GM19438 (cell line): ENCODE measurements at regions not wholly inside any gene's neighbourhood (a gene's known extent, or its start where the extent isn't known, plus 50 kb on each side); places are given as distances from the start of the nearest gene placed in this dataset.

ENCODE experiments used
- ATAC-seq: cut with Tn5 transposase; IDR thresholded peaks from one replicate; pipeline ENCODE4 v1.9.1; 2021; ENCODE audit warnings: low read depth; ENCODE audit not compliant: unreplicated experiment

DNA sequence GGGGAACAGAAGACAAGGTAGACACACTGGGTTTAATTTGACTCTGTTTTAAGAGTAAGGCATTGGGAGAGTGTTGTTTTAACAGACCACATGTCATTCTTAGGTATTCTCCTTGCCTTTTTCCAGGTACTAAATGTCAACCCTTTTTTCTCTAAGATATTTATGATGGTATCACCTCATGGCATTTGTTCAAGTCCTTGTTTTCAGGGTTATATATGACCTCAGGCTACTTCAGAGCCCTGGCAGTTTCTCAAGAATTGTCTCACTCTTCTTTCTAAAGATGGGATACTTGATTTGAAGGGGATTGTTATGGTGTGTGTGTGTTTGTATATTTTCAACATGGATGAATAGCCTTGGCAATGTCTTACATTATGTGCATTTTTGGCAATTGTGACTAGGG lies 131.1 kb upstream of the ACTBL2 start:
- no peak for ATAC-seq

DNA sequence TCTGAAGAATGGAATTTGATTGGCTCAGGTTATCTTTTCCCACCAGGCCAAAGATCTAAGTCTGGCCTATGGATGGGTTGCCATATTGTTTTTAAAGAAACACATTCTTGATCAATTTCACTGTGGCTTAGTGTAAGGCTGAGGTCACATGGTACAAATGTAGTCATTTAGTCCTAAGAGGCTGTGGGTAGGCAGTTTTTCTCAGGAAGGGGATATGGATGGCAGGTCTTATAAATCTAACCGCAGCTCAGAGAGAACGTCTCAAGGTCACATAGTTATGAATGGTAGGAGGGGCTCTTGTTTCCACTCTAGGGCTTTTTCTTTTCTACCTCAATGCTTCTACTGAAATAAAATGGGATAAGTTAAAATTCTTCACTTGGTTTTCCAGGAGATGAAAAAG lies 128.6 kb upstream of the ACTBL2 start:
- ATAC-seq, result no peak

DNA sequence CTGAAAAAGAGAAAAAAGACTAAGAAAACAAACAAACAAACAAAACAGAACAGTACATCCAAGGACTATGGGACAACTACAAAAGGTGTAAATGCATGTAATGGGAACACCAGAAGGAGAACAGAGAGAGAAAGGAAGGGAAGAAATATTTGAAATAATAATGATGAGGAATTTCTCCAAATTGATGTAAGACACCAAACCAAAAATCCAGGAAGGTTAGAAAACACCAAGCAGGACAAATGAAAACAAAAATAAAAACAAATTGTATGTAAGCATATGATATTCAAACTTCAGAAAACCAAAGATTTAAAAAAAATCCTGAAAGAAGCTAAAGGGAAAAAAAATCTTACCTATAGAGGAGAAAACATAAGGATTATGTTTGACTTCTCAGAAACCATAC lies 125.9 kb upstream of the ACTBL2 start:
- ATAC-seq, result no peak

DNA sequence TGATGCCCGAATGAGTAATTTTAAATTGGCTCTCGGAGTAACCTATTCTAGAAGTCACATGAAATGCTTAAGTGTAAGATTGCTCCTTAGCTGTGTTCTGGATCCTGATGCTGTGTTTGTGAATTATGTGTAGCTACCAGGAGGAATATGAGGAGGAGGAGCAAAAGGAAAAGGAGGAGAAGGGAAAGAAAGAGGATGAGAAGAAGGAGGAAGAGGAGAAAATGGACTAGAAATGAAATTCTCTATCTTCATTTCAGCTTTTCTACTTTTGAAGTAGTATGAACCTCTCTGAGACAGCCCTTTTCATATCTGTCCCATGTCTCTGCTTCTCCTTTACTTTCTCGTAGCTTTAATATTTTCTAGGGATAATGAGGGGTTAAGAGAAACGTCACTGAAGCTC lies 119.4 kb upstream of the ACTBL2 start:
- ATAC-seq, result no peak

DNA sequence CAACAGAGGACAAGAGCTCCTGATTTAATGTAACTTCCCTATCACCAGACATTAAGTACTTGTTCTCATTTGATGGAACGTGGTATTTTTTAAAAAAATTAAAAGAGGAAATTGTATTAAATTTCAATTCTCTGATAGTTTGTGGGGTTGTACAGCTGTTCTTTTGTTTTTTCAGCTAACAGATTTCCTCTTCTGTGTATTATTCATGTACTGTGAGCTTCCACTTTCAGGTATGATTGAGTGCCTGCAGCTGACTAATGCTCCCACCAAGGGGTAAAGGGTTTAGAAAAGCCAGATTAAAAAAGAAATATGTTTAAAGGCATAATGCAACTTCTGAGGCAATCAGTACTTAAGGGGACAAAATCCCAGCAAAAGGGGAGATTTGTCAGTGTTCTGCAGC lies 117.7 kb upstream of the ACTBL2 start:
- ATAC-seq, result no peak

DNA sequence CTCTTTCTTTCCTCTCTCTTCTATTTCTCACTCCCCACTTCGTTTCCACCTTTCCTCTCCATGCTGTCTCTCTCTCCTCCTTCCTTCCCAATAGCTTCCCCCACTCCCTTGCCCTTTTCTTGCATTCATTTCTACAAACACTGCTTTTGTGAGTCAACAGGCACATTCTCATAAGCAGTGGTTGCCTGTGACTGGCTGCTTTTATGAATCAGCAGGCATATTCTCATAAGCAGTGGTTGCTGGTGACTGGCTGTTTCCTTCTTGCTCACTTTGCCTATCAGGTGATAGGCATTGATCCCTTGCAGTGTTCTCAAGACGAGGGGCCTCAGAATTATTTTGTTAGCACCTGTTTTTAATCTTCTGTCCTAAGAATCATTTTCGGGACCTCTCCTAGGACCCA lies 116.1 kb upstream of the ACTBL2 start:
- no peak for ATAC-seq

DNA sequence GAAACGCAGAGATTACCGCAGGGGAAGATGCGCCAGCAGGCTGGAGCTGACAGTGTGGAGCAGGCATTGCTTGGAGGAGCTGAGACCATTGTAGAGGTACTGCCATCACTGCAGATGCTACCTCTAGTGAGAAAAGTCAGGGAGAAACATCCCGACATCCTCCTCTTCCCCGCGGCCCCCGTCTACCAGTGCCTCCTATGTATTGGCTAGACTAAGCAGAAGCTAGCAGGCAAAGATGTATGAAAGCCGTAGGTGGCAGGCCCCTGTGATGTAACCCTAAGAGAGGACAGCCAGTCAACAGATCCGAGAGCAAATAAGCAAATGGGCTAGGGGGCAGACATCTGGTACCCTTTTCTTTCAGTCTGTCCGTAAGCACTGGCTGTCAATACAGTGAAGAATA lies 115.5 kb upstream of the ACTBL2 start:
- no peak for ATAC-seq

DNA sequence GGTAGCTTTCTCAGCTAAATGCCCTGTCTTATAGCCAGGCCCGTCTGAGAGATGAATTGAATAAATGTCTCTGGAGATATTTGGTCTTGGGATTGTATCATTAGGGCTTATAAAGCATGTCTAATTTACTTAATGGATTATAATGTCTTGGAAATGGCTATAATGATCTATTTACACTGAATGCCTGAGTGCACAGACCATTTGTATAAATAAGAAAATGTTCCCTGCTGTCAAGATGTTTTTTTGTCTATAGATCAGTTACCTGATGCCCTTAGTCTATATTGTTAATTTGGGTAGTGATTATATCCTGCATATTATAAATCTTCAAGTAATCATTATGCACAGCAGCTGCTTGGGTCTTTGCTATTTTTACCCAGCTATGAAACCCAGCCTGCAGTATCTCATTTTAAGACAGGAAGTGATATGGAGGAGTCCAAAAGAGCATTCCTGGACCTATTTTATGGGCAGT lies 112.9 kb upstream of the ACTBL2 start:
- ATAC-seq, result no peak

DNA sequence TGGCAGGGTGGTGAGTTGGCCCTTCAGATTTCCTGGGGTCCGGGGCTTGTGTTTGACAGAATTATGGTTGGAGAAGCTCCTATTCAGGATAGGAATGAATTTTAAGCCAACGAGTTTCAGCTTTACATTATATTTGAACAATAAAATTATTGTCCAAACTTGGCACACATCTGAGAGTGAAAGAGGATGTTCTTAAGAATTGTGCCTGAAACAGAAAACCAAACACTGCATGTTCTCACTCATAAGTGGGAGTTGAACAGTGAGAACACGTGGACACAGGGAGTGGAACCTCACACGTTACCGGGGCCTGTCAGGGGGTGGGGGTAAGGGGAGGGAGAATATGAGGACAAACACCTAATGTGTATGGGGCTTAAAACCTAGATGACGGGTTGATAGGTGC lies 111.8 kb upstream of the ACTBL2 start:
- ATAC-seq, result no peak

DNA sequence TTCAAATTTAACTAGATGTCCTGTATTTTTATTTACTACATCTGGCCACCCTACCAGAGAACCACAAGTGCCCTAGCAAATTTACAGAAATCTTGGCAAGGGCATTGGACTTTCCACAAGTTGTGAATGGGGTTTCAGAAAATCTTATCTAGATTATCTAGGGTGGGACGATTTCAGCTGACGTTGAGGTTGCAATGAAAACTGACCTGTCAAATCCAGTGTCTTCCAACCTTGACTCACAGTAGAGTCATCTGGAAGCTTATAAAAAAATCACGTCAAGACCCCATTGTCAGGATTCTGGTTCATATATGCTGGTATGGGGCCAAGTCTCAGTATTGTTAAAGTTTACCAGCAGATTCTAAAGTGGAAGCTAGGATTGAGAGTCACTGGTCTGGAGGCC lies 109.6 kb upstream of the ACTBL2 start:
- no peak for ATAC-seq

DNA sequence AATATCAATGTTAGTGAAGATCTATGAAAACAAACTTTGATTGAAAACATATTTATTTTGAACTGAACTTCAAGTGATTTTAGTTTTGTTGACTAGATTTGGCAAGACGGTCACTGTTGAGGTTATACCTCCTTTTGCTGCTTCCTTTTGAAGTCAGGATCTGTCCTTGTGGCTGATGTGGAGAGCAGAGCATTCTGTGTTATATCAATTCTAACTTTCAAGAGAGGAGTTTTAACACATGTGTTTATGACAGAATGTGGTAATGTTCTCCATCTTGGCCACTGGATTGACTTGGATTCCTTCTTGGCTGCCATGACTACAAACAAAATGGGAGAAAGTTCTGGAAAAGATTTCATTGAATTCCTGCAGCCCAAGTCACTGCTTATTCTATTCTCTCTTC lies 104.0 kb upstream of the ACTBL2 start:
- no peak for ATAC-seq

DNA sequence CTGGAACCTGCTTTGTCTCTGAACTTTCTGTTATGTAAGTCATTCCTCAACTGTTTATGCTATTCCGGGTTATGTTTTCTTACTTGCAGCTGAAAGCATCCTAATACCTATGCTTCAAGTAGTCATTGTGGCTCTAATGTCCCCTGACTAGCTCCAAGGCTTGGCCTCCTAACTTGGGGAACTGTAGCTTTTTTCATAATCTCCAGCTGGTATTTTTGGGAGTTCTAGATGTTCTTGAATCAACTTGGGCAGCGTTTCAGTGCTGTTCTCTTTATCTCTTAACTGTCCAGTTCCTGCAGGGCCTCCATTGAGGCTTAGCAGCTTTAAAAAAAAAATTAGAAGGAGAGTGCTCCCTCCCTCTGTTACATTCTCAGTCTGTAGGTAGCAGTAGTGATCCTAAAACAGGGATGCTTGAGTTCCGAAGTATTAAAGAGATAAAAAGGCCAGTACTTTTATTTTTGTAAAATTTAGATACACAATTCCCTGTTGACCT lies 100.0 kb upstream of the ACTBL2 start:
- ATAC-seq, result no peak

DNA sequence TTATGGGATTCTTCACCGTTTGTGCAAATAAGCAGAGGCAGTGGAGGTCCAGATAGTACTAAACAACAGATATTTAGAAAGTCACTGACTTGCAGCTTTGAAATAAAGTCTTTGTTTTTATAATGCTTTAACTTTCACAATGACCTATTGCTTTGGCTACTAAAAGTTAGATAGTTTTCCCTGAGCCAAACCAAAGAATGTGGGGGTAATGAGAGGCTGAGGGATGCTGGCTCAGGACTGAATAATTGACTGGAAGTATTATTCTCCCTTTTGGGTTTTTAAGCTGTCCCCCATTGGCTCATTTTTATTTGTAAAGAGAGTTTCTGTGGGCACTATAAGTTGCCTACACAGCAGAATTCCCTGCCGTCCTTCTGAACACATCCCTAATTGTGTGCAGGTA lies 99.2 kb upstream of the ACTBL2 start:
- no peak for ATAC-seq

DNA sequence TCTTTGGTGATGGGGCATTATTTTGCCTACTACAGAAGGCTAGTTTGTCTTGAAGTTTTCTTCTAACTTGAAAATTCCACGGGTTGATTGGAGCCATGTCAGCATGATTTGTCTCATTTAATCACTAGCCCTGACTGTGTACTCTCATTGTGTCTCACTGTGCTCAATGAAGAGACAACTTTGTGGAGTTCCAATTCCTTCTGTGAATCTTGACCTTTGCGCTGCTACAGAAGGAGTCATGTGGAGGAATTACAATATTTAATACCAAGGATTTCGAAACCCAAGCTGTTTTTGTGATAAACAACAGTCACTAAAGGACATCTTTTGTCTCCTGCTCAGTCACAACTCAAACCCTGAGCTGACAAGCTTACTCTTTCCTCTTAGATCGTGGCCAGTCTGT lies 98.6 kb upstream of the ACTBL2 start:
- ATAC-seq, result no peak

DNA sequence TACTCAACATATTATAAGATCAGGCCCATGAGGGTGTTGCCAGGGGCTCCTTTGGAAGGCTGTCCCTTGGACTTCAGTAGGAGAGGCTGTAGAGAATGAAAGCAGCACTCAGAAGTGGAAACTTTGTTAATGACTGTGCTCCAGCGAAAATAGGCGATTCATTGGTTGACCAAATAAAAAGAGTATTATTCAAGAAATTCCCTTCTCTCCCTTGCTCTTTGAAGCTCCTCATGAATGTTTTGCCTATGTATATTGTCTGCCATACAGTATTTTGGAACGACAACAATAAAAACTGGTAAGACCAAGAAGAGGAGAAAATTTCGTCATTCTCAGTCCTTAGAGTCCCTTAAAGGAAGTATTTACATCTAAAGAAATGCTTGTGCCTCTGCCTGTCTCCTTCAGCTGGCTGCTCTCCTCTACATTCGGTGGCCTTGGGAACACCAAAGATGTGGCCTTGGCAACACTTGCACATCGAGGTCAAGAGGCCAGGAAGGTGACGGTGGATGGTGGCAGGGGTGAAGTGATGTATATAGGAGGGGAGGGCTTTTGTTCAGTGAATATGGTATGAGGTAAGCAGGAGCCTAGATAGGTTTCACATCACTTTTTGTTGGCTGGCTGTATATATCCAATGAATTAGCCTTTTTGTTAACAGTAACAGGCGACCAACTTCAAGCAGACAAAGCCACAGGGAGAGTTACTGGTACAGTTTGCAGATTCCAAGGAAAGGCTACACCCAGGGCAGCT lies 95.0 kb upstream of the ACTBL2 start:
- ATAC-seq, result no peak

DNA sequence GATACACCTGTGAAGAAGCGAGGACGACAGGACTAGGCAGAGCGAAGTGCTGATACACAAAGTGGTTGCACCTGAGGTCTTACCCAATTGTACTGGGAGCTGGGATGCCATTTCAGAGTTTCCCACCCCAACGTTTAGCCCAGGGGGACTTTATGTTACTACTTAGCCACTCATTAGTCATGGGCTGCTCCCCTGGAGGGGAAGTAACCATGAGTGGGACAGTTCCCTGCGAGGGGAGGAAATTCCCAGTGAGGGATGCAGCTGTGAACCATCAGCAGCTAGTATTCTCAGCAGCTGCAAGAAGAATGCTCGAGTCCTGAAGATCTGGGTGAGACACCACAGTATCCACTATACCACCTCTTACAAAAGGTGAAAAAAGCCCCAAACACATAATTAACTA lies 93.7 kb upstream of the ACTBL2 start:
- ATAC-seq, result no peak

DNA sequence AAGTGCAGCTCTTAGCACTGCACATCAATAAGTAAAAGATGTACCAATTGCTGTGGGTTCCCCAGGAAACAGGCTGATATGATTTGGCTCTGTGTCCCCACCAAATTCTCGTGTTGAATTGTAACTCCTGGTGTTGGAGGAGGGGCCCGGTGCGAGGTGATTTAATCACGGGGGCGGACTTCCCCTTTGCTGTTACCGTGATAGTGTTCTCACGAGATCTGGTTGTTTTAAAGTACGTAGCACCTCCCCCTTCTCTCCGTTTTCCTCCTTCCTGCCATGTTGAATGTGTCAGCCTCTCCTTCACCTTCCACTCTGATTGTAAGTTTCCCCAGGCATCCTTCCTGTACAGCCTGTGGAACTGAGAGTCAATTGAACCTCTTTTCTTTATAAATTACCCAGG lies 93.2 kb upstream of the ACTBL2 start:
- no peak for ATAC-seq

DNA sequence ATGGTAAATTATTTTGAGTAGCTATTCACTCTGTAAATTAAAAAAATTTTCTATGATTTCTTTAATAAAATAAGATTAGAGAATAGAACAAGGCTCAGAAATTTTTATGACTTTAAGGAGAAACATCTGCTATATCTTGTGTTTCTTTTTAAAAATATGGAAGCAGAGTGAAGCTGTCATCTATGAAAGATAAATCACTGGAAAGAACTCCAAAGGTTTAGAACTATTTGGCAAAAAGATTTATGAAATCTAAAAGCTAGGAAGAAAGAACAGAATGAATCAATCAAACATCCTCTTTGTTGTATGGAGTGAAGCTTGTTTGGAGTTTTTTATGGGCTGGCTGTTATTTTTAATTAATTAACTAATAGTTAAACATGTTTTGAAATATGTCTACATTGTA lies 89.8 kb upstream of the ACTBL2 start:
- ATAC-seq, result no peak

DNA sequence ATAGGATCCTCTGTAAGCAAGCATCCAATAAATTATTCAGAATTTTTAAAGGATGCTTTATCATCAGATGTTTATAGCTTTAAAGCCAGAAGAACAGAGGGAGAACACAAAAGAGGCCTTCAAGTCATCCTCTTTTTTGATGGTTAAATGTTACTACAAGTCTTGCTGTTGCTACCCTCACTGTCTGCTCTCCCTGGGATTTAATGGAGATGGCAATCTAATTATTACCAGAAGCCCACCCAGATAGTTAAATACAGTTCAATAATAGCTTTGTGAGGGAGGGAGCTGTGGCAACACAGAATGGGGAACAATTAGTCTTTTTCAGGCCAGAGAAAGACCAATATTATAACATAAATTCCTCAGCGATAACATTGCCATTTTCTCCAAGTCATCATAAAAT lies 87.0 kb upstream of the ACTBL2 start:
- ATAC-seq, result no peak

DNA sequence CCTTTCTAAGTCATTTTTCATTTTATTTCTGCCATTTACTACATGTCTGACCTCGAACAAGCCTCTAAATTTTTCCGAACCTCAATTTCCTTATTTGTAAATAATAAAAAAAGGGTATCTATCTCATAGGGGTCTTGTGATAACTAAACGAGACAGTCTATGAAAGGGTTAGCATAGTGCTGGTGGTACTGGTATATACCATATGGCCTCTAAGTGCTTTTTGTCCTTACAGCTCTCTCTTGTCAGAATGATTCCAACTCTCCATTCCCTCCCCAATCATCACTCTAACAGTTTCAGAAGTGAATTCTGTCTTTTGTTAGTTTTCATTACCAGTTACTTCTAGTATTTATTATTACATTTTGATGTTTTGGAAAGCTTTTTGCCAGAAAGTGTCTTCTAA lies 85.5 kb upstream of the ACTBL2 start:
- ATAC-seq, result no peak

DNA sequence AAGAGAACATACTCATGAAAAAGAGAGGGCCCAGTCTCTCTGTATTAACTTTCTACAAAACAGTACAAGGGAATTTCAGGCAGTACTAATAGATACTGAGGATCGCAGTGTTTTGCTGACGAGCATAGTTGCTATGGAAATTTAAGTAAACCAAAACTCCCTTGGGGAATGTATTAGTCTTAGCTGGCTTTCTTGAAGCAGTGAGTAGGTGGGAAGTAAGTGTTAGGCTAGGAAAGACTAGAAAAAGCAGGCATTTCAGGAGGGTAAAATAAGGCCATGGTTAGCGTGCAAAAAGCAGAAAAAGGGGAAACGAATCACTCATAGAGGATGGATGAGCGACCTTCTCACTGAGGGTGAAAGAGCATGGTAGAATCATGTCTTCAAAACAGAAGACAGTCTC lies 84.3 kb upstream of the ACTBL2 start:
- no peak for ATAC-seq

DNA sequence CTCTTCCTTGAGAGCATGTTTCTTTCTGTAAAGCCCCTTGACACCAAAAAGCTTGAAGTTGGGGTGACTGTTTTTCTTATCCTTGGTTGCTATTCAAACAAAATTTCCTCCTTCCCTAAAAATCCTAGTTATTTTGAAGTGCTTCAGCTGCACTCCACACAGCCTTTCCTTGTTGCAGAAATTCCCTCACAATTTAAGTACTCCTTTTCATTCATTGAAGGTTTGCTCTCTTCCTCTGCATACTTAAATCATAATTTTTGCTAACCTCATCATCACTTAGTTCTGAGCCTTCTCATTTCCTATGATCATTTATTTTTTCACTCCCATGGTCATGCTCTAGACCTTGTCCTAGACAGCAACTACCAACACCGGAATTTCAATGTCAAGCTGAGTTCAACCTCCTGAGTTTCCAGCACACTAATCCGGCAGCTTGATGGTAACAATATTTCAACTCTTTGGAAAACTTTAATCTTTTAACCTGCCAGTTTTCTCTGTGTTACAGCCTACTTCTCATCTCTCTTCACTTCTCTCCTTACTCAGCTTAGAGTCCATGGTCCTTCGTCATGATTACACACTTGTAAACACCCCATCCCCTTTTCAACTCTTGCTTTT lies 78.7 kb upstream of the ACTBL2 start:
- no peak for ATAC-seq
